ENCODE measurements at regions not wholly inside any gene's neighbourhood (a gene's known extent, or its start where the extent isn't known, plus 50 kb on each side); places are given as distances from the start of the nearest gene placed in this dataset.

- TF ChIP-seq, protein P1, sequence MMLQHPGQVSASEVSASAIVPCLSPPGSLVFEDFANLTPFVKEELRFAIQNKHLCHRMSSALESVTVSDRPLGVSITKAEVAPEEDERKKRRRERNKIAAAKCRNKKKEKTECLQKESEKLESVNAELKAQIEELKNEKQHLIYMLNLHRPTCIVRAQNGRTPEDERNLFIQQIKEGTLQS (CRISPR knock-in tag; conservative IDR thresholded peaks at IDR 0.05): no peak
- TF ChIP-seq NFE2L1 (CRISPR knock-in tag; IDR thresholded peaks at IDR 0.05) (no peak), ETV6 (CRISPR knock-in tag; IDR thresholded peaks at IDR 0.05) (no peak), ATF2 (CRISPR knock-in tag; IDR thresholded peaks at IDR 0.05; ENCODE audit: borderline replicate concordance, low read depth) (no peak), CBFB (CRISPR knock-in tag; IDR thresholded peaks at IDR 0.05; ENCODE audit: low read depth) (no peak), ZNF317 (CRISPR knock-in tag; IDR thresholded peaks at IDR 0.05; ENCODE audit: borderline replicate concordance, low read depth) (no peak), JUN (CRISPR knock-in tag; IDR thresholded peaks at IDR 0.05) (no peak), ESRRA (CRISPR knock-in tag; IDR thresholded peaks at IDR 0.05; ENCODE audit: borderline replicate concordance) (no peak)
- TF ChIP-seq, protein P2, sequence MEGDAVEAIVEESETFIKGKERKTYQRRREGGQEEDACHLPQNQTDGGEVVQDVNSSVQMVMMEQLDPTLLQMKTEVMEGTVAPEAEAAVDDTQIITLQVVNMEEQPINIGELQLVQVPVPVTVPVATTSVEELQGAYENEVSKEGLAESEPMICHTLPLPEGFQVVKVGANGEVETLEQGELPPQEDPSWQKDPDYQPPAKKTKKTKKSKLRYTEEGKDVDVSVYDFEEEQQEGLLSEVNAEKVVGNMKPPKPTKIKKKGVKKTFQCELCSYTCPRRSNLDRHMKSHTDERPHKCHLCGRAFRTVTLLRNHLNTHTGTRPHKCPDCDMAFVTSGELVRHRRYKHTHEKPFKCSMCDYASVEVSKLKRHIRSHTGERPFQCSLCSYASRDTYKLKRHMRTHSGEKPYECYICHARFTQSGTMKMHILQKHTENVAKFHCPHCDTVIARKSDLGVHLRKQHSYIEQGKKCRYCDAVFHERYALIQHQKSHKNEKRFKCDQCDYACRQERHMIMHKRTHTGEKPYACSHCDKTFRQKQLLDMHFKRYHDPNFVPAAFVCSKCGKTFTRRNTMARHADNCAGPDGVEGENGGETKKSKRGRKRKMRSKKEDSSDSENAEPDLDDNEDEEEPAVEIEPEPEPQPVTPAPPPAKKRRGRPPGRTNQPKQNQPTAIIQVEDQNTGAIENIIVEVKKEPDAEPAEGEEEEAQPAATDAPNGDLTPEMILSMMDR (IDR thresholded peaks at IDR 0.05): no peak
- TF ChIP-seq, protein P3, sequence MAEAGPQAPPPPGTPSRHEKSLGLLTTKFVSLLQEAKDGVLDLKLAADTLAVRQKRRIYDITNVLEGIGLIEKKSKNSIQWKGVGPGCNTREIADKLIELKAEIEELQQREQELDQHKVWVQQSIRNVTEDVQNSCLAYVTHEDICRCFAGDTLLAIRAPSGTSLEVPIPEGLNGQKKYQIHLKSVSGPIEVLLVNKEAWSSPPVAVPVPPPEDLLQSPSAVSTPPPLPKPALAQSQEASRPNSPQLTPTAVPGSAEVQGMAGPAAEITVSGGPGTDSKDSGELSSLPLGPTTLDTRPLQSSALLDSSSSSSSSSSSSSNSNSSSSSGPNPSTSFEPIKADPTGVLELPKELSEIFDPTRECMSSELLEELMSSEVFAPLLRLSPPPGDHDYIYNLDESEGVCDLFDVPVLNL (CRISPR knock-in tag; IDR thresholded peaks at IDR 0.05; ENCODE audit: borderline replicate concordance, low read depth): no peak
Observed at GRCh38 chr12:16473610-16474326, 126.3 kb downstream of the MGST1 start.
